K562 (cell line): ENCODE measurements at regions not wholly inside any gene's neighbourhood (a gene's known extent, or its start where the extent isn't known, plus 50 kb on each side); places are given as distances from the start of the nearest gene placed in this dataset.

Experiments
- ATAC-seq: fragments of 200-7000 bp; cut with Tn5 transposase; 3 replicates; pipeline ENCODE4 v1.9.1; 2020; ENCODE audit warnings: moderate library complexity
- BruUV-seq: library from RNA; stranded (reverse); fragments of 400-500 nt; replicated peaks from 2 replicates; lab custom pipeline; 2021; lab: Mats Ljungman, UMichigan
- CTCF ChIA-PET: fragments of 300-600 bp; formaldehyde crosslinking; extraction: SDS; loops from one replicate; lab custom pipeline; 2021; ENCODE audit warnings: low intra/inter-chr PET ratio; lab: Yijun Ruan, JAX
- POLR2A ChIA-PET: fragments of 300-600, 350-650 bp; sonication (Branson Sonifier 250); formaldehyde crosslinking; extraction: SDS; loops from one replicate; lab custom pipeline; 2021; ENCODE audit warnings: antibody characterized with exemption, inconsistent platforms; lab: Yijun Ruan, JAX
- DNase-seq, 4 experiments: peaks; one replicate each; pipeline versions ENCODE4 v3.0.0 to v3.0.0-alpha.2; 2011 to 2018; ENCODE audit warnings: low spot score in 3 of 4, mixed read lengths in 3 of 4; ENCODE audit errors: extremely low read depth in 1 of 4
- FAIRE-seq: peaks from 2 replicates; lab custom pipeline; 2011; peaks lifted over from hg19 to GRCh38; lab: Jason Lieb, UNC
- H2AFZ ChIP-seq: 2 replicates; pipeline ENCODE4 v1.6.0; 2011; ENCODE audit warnings: low read depth, low read length, control low read depth, inconsistent platforms
- H3K27ac ChIP-seq: fragments of 200-600 bp; 3 replicates; pipeline ENCODE4 v1.8.0; 2011; ENCODE audit warnings: low read depth, mild to moderate bottlenecking, control low read depth, inconsistent platforms, low read length, moderate library complexity, mixed read lengths; ENCODE audit errors: extremely low read depth
- H3K27me3 ChIP-seq, 2 experiments: fragments of 300-600 bp in 1 of 2; 2 replicates in 1 of 2; 3 replicates in 1 of 2; pipeline versions ENCODE4 v1.6.0 to v1.8.0; 2011; ENCODE audit warnings: inconsistent platforms in 2 of 2, low read length in 2 of 2, mild to moderate bottlenecking in 1 of 2, mixed read lengths in 1 of 2, moderate library complexity in 1 of 2; ENCODE audit not compliant: control insufficient read depth in 2 of 2, insufficient read depth in 2 of 2
- H3K36me3 ChIP-seq: fragments of 300-600 bp; 3 replicates; pipeline ENCODE4 v1.8.0; 2011; ENCODE audit warnings: mild to moderate bottlenecking, low read length, inconsistent platforms; ENCODE audit not compliant: control insufficient read depth, insufficient read depth
- H3K4me1 ChIP-seq, 2 experiments: fragments of 200-600 bp in 1 of 2; replicated peaks in 1 of 2; 2 replicates in 1 of 2; 3 replicates in 1 of 2; pipeline versions ENCODE4 v1.5.1 to v1.8.0; 2011; ENCODE audit warnings: inconsistent platforms in 2 of 2, low read length in 2 of 2, mild to moderate bottlenecking in 1 of 2, mixed read lengths in 1 of 2, moderate library complexity in 1 of 2; ENCODE audit not compliant: control insufficient read depth in 2 of 2, insufficient read depth in 2 of 2
- H3K4me2 ChIP-seq: 2 replicates; pipeline ENCODE4 v1.6.1; 2011; ENCODE audit warnings: low read length, control low read depth, inconsistent platforms, mixed read lengths; ENCODE audit not compliant: insufficient read depth
- H3K4me3 ChIP-seq: fragments of 200-600 bp; sonication (generic), shearing (Covaris generic); 2 replicates; pipeline ENCODE4 v1.5.1; 2016; ENCODE audit warnings: control low read depth, inconsistent platforms
- H3K79me2 ChIP-seq: fragments of 200-600 bp; 3 replicates; pipeline ENCODE4 v1.8.0; 2011; ENCODE audit warnings: low read length, inconsistent platforms; ENCODE audit not compliant: control insufficient read depth, insufficient read depth
- H3K9ac ChIP-seq, 2 experiments: 2 replicates each; pipeline versions ENCODE4 v1.6.0 to v1.6.1; 2011; ENCODE audit warnings: low read depth in 2 of 2, low read length in 2 of 2, control low read depth in 1 of 2, inconsistent platforms in 1 of 2, mild to moderate bottlenecking in 1 of 2, mixed read lengths in 1 of 2; ENCODE audit not compliant: insufficient read depth in 1 of 2
- H3K9me1 ChIP-seq: one replicate; pipeline ENCODE4 v1.6.0; 2011; ENCODE audit warnings: inconsistent platforms, mild to moderate bottlenecking, low read length, moderate library complexity; ENCODE audit not compliant: control insufficient read depth, insufficient read depth
- H3K9me3 ChIP-seq: replicated peaks from 2 replicates; pipeline ENCODE4 v1.5.1; 2011; ENCODE audit warnings: low read depth, low read length, inconsistent platforms; ENCODE audit not compliant: control insufficient read depth, insufficient read depth
- H4K20me1 ChIP-seq: replicated peaks from 2 replicates; pipeline ENCODE4 v1.6.1; 2011; ENCODE audit warnings: low read length, inconsistent platforms, mixed read lengths; ENCODE audit not compliant: control insufficient read depth, insufficient read depth
- CBFB ChIP-seq: sonication (generic); formaldehyde crosslinking; IDR thresholded peaks from 2 replicates; pipeline ENCODE4 v1.4.0; 2020; ENCODE audit warnings: mild to moderate bottlenecking, missing genetic modification reagents
- ZNF12 ChIP-seq: sonication (generic); formaldehyde crosslinking; IDR thresholded peaks from 2 replicates; pipeline ENCODE4 v1.4.0; 2020; ENCODE audit warnings: mild to moderate bottlenecking, missing genetic modification reagents
- ZNF408 ChIP-seq: fragments of 250-450 bp; sonication (Bioruptor Pico); IDR thresholded peaks from 2 replicates; pipeline ENCODE4 v1.4.0; 2020; ENCODE audit warnings: low read depth, mild to moderate bottlenecking, moderate library complexity
- WGBS: fragments of 100-300 bp; shearing (Covaris generic); methylation state at CpG from one replicate; pipeline ENCODE4 v1.1.6; 2016; ENCODE audit warnings: low coverage, mixed read lengths; ENCODE audit not compliant: insufficient coverage; ENCODE audit errors: missing lambda C conversion rate; 5-methylcytosine and 5-hydroxymethylcytosine counted together
- in situ Hi-C: fragments of 300-500 bp; cut with MboI; formaldehyde crosslinking; loops from 4 replicates; pipeline ENCODE4 v1.15.0; 2018; ENCODE audit warnings: inconsistent platforms, mixed read lengths
- intact Hi-C: fragments of 100-400 bp; cut with micrococcal nuclease; formaldehyde crosslinking; loops from 2 replicates; pipeline ENCODE4 v1.14.2; 2022
- TF ChIP-seq, protein P1 (sequence below): sonication (generic); formaldehyde crosslinking; IDR thresholded peaks from 2 replicates; pipeline ENCODE4 v1.5.0; 2020; ENCODE audit warnings: missing genetic modification reagents
- TF ChIP-seq, protein P2 (sequence below): fragments of 450-650 bp; IDR thresholded peaks from 2 replicates; pipeline ENCODE4 v1.6.1; 2016
- TF ChIP-seq, protein P3 (sequence below): fragments of 450-650 bp; IDR thresholded peaks from 2 replicates; pipeline ENCODE4 v1.6.1; 2017; ENCODE audit warnings: antibody characterized with exemption

DNA sequence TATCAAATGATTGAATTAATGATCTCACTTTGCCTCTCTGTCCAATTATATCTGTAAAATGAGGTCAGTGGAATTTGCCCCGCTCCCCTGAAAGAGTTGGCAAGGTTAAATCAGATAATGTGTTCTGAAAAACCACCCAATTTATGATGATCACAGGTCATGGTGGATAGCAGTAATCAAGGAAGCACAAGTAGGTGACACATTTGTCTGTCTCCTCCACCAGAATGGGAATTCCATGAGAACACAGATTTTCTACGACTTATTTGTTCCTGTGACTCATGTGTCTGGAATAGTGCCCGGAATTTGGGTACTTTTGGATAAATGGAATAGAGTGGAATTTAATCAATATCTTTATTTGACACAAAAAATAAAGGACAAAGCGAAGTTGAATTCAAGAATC, 220.9 kb upstream of the SUCLG2 start:
- intact Hi-C loops (no loop called here), in situ Hi-C loops (no loop called here)
- Histone ChIP-seq H3K9me1 (no peaks in the 10 kb centered on the region), H4K20me1 (no peaks in the 10 kb centered on the region), H3K4me3 (no peak overlapping the region), H3K27ac (no peak overlapping the region), H3K4me1 (no peaks in the 10 kb centered on the region), H3K79me2 (no peaks in the 10 kb centered on the region), H2AFZ (no peak overlapping the region), H3K9ac (no peak overlapping the region), H3K36me3 (no peaks in the 10 kb centered on the region), H3K27me3 (no peaks in the 10 kb centered on the region), H3K9me3 (no peaks in the 10 kb centered on the region), H3K4me2 (no peak overlapping the region)
- FAIRE-seq (no peak), DNase-seq (no peak), ATAC-seq (no peak)
- POLR2A ChIA-PET, result no interaction called here
- no TSS peak for BruUV-seq
- no peak for TF ChIP-seq ZNF408 (CRISPR knock-in tag)
- TF ChIP-seq ZNF12 (CRISPR knock-in tag), result no peak
- no peak for TF ChIP-seq CBFB
- TF ChIP-seq, protein P1, sequence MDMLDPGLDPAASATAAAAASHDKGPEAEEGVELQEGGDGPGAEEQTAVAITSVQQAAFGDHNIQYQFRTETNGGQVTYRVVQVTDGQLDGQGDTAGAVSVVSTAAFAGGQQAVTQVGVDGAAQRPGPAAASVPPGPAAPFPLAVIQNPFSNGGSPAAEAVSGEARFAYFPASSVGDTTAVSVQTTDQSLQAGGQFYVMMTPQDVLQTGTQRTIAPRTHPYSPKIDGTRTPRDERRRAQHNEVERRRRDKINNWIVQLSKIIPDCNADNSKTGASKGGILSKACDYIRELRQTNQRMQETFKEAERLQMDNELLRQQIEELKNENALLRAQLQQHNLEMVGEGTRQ, result no peak
- TF ChIP-seq, protein P2, sequence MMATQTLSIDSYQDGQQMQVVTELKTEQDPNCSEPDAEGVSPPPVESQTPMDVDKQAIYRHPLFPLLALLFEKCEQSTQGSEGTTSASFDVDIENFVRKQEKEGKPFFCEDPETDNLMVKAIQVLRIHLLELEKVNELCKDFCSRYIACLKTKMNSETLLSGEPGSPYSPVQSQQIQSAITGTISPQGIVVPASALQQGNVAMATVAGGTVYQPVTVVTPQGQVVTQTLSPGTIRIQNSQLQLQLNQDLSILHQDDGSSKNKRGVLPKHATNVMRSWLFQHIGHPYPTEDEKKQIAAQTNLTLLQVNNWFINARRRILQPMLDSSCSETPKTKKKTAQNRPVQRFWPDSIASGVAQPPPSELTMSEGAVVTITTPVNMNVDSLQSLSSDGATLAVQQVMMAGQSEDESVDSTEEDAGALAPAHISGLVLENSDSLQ, result no peak
- TF ChIP-seq, protein P3, sequence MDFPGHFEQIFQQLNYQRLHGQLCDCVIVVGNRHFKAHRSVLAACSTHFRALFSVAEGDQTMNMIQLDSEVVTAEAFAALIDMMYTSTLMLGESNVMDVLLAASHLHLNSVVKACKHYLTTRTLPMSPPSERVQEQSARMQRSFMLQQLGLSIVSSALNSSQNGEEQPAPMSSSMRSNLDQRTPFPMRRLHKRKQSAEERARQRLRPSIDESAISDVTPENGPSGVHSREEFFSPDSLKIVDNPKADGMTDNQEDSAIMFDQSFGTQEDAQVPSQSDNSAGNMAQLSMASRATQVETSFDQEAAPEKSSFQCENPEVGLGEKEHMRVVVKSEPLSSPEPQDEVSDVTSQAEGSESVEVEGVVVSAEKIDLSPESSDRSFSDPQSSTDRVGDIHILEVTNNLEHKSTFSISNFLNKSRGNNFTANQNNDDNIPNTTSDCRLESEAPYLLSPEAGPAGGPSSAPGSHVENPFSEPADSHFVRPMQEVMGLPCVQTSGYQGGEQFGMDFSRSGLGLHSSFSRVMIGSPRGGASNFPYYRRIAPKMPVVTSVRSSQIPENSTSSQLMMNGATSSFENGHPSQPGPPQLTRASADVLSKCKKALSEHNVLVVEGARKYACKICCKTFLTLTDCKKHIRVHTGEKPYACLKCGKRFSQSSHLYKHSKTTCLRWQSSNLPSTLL, result no peak
- CTCF ChIA-PET, result no interaction called here
- 0% methylated on average over 4 of the region's 4 CpGs for WGBS
